GM19452 (cell line): ENCODE measurements at regions not wholly inside any gene's neighbourhood (a gene's known extent, or its start where the extent isn't known, plus 50 kb on each side); places are given as distances from the start of the nearest gene placed in this dataset.

Source experiments
- ATAC-seq: cut with Tn5 transposase; IDR thresholded peaks from one replicate; pipeline ENCODE4 v1.9.1; 2021; ENCODE audit not compliant: unreplicated experiment

- no peak for ATAC-seq
Observed at GRCh38 chr9:80062567-80062966, 490.8 kb downstream of the TLE4 start.

- ATAC-seq: no peak
Observed at GRCh38 chr9:80061940-80062339, 490.2 kb downstream of the TLE4 start.

- ATAC-seq: no peak
Observed at GRCh38 chr9:80061096-80061495, 489.3 kb downstream of the TLE4 start.

DNA sequence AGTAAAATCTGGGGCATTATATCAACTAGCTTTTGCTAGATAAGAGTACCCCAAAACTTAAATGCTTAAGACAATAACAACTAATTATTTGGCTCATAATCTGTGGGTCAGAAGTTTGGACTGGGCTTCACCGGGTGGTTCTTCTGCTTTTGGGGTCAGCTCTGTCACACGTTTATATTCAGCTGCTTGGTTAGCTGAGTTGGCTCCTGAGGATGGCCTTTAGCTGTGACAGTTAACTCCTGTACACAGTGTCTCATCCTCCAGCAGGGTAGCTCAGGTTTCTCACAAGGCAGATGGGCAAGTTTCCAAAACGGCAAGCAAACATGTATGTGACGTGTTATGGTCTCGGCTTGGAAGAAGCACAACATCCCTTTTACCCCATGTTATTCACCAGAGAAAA, 488.2 kb downstream of the TLE4 start:
- ATAC-seq: no peak

DNA sequence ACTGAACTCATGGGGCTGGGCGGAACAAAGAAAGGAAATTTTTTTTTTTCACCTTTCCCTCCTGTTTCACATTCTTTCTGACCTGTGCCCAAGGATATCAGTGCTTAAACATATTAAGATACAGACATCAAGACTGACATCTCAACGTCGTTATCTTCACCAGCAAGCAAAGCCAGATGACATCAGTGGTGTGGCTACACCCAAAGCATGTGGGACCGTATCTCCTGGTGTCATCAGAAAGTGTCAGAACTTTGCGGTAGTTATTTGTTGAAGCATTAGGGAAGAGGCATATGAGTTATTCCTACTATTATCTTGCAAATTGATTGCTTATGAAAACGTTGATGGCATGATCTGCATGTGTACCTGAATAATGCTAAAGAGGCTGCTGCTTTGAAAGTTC, 487.4 kb downstream of the TLE4 start:
- no peak for ATAC-seq

GRCh38 chr9:80052830-80053229, 481.1 kb downstream of the TLE4 start:
- ATAC-seq: no peak

DNA sequence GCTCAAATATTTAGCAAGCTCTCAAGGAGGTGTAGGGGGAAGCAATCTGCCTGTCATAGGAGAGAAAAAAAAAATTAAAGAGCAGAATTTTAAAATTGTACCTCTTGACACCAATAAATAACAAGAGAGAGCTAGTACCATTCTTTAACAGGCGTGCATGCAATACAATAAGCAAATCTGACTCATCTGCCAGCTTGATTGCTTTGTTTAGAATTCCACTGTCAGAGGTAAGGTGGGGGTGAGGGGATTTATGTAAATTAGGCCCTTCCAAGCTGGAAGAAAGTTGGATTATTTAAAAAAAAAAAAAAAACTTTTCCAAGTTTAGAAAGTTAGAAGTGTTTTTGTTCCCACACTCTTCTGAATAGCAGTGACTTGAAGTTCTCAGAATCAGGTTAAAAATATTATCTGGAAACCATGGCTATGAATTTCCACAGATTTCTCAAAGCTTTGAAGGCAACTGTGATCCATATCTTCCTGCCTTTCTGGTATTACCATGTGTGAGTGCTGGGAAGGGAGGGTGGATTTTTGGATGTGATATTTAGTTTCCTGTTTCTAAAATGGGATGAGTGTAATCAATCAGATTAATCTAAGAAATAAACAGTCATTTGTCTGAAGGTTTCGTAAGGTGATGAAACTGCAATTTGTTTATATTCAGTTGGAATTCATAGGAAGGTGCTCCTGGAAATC, 477.5 kb downstream of the TLE4 start:
- ATAC-seq: no peak

DNA sequence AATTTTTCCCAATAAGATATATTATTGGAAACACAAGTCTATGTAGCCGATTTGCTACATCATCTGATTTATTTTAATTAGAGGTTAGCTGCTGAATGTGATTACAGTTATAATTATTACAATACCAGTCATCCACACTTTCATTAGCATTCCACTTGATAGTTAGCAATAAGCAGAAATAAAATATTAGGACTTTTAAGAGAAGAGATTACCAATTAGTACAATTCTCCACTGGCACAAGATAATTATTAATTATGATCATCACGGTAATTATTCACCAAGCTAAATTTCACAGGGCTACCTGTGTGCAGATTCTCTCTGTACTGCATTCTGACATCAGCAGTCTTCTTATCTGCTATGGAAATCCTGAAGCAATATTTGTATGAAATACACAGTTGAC, 474.7 kb downstream of the TLE4 start:
- ATAC-seq: no peak

DNA sequence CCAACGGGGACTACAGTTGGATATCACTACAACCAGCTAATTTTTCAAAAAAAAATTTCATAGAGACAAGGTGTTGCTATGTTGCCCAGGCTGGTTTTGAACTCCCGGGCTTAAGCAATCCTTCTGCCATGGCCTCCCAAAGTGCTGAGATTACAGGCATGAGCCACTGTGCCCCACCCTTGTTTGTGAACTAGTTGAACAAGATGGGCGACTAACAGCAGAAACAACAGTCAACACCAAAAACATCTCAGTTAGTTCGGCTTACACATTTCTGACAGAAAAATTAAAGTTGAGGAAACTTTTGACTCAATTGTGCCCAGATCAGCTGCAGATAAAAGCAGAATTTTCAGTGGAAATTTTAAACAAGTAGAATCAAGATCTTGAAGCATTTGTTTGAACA, 470.1 kb downstream of the TLE4 start:
- no peak for ATAC-seq

DNA sequence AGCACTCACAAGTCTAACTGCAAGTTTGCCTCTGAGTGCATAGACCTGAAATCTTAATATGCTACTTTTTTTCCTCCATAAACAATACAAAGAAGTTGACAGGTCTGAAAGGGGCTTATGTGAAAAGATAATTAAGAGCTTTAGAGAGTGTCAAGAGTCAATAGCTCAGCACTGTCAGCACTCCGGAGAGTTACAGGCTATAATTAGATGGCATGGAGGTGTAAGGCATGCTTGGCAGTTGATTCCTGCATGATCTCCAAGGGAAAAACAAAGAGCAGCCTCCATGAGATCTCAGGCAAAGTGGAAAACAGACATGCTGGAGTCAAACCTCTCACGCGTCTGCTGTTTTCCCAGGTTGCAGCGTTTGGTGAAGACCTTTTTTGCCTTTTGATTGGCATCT, 468.7 kb downstream of the TLE4 start:
- no peak for ATAC-seq

- no peak for ATAC-seq
Observed at GRCh38 chr9:80030801-80031200, 459.0 kb downstream of the TLE4 start.

DNA sequence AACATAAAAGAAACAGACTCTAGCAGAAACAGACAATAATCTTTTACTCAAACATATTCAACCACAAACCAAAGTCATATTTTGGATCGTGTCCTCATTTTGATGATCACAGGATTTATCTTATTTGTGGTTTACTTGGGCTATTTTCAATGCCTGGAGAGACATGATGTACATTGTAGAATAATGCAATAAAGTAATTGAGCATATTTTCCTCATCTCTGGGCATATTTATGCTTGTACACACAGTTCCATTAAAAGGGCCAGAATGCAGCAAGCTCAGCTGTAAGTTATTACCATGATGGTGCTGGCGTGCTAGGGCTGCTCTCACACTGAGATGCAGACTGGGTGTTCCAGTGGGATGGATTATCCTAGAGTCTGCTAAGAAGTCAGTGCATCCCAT, 456.7 kb downstream of the TLE4 start:
- ATAC-seq: no peak

- no peak for ATAC-seq
Observed at GRCh38 chr9:80025796-80026520, 454.2 kb downstream of the TLE4 start.

- ATAC-seq: no peak
Observed at GRCh38 chr9:80025131-80025530, 453.4 kb downstream of the TLE4 start.

DNA sequence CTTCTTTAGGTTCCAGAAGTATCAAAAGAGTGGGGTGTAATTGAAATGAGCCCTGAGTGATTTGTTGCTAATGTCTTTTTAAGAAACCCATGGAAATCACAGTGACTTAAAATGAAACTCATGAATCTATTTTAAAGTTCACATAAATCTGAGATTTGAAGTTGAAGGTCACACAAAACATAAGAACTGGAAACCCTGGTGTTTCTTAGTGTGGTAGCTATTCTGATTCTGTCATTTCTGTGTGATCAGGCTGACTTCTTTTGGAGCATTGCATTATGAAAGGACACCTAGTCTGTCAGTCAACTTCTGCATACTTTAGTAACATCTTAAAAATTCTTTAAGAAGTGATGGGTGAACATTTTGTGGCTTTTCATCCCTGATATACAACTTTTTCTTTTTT, 448.8 kb downstream of the TLE4 start:
- ATAC-seq: no peak

DNA sequence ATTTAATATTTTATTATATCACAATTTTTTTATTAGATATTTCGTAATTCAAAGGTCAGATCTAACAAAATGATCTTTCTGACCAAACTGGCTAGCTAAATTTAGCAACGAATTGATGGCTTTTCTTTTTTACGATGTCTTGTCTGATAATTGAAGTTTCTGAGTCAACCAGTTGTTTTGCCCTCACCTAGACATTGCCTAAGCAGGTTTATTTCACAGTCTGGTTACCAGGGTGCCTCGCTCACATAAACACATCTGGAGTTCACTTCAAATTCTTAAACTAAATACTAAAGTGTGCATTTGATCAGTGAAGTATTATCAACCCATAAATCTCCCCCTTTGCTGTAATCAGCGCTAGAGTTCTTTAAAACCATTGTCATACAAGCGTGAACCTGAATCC, 448.3 kb downstream of the TLE4 start:
- no peak for ATAC-seq

DNA sequence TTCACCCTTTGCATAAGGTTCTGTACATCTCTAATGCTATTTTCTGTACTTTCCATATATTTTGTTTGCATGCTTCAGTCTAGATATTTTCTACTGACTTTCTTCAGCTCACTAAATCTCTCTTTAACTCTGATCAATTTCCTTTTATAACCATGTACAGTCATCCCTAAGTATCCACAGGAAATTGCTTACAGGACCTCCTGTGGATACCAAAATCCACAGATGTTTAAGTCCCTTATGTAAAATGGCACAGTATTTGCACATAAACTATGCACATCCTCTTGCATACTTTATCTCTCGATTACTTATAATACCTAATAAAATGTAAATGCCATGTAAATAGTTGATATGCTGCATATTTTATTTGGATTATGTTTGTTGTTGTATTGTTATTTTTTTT, 442.1 kb downstream of the TLE4 start:
- no peak for ATAC-seq

DNA sequence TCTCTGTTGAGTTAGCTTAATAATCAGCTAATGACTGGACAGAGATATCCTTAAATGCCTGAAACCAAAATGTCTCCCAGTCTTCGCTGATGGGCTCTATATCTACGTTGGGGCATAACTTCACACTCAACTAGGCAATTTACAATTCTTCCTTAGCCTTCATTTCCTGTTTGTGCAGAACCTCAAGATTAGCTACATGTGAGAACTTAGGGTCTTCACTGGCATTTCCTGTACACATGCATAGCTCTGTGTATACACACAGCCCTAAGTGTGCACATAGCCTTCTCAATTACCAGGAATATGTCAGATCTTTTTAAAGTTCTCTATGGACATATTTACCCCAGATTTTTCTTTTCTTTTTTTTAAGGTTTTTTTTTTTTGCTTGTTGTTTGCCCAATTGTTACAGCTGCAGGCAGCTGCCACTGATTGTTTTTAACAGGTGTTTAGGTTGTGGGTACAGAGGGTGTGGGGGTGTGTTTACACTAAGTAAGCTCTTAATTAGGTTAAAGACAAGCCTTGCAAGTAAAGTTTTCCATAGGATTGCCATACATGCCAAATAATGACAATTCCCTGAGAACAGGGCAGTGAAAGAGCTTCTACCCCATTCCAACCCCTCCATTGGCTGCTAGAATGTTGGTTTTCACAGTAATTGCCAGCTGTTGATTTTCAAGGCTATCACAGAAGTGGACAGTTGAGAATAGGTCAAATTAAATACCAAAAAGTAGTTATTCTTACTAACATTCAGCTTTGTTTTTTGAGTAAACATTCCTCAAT, 441.0 kb downstream of the TLE4 start:
- no peak for ATAC-seq

GRCh38 chr9:80009204-80009603, 437.4 kb downstream of the TLE4 start:
- no peak for ATAC-seq

DNA sequence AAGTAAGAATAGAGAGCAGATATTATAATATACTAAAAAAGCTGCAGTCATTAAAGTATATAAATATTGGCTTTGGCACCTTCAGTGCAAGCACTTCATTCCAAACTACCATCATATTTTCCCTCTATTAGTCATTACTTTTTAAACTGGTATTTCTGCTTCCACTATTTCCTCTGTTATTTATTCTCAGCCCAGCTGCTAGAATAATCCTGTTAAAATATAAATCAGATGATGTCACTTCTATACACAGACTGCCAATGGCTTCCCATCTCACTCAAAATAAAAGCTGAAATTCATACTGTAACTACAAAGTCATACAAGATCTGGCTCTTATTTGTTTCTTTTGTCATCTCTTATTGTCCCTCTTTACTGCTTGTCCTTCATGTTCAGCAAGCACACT, 432.9 kb downstream of the TLE4 start:
- no peak for ATAC-seq

DNA sequence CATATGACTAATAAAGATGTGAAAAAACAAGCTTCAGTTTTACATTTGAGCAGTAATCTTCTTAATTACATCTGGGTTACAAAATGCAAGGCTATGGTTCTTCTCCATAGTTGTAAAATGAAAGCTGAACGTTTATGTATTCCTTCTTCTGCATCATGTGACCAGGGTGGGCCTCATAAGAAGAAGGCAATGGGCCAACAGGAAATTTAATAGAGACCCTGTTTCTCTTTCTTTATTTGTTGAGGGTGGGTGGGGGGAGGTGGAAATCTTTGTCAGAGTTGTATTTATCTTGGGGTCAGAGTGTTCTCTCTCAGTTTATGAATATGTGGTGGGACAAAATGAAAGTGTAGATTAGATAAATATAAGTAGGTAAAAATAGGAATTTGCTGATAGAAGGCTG, 418.8 kb downstream of the TLE4 start:
- no peak for ATAC-seq

DNA sequence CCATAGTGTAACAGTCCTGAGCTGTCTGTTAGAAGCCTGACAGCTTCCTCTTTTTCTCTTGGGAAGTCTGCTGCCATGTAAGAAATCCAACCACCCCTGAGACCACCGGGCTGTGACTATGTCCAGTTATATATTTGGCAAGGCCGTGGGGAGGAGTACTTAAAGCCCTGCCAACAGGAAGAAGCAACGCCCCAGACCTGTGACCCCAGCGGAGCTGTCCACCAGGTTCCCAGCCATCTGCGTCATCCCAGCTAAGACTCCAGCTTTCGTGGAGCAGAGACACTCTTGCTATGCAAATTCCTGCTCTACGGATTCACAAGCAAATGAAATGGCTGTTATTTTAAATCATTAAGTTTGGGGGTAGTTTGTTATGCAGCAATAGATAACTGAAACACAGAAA, 417.3 kb downstream of the TLE4 start:
- ATAC-seq: no peak
